ENCODE measurements at regions not wholly inside any gene's neighbourhood (a gene's known extent, or its start where the extent isn't known, plus 50 kb on each side); places are given as distances from the start of the nearest gene placed in this dataset.
"Not testable (repeated sequence)": the region's sequence is repeated elsewhere in the genome, so short reads cannot be mapped to it uniquely, and the experiment has no call there.

DNA sequence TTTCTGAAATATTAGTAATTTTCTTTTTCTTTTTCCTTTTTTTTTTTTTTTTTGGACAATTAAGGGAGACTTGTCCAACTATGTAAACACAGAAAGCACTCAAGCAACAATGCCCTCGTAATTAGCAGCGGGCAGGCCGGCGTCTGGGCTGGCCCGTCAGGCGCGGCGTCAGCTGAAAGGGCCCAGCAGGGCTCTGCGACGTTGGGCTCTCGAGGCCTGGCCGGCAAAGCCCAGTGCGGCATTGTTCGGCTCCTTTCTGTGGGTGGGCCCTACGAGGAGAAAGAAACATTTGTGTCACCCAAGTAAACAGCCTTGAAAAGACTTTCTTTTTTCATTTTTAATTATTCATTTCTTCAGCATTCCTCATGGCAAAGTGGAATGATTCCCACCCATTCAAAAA is 359.2 kb downstream of the TEX29 start:
- not testable (repeated sequence) for H3K4me2 ChIP-seq (ENCODE audit: low read length); H3K79me2 ChIP-seq (ENCODE audit: control insufficient read depth, low read length); H3K4me1 ChIP-seq (ENCODE audit: control insufficient read depth, low read length); H3F3A ChIP-seq (ENCODE audit: control insufficient read depth, insufficient read depth); H3K9me3 ChIP-seq (ENCODE audit: control insufficient read depth, insufficient read depth, low read length); H3K27me3 ChIP-seq (ENCODE audit: control insufficient read depth, low read length); H3K36me3 ChIP-seq (ENCODE audit: control insufficient read depth, low read length); H3K9me2 ChIP-seq (replicated peaks; ENCODE audit: control insufficient read depth, low read length); H3K27ac ChIP-seq (ENCODE audit: low read depth, low read length); H3K4me3 ChIP-seq (ENCODE audit: low read length); H4K20me1 ChIP-seq (ENCODE audit: control insufficient read depth, insufficient read depth, low read depth, low read length)

DNA sequence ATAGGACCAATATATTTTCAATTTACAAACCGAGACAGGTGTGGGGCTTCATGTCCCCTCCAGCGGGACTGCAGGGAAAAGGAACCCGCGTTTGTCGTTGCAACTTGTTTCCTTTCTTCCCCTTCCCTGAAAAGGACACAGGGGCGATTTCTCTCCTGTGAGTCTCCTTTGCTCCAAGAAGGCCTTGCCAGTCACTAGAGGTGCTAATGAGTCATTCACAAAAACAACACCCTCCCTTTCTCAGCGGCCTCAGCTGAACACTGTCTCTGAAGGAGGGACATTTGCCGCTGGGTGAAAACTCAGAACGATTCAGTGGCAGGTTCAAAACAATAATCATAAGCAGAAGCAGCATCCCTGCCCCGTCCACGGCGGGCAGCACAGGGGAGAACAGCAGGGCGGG is 359.7 kb downstream of the TEX29 start:
- not testable (repeated sequence) for H3K4me2 ChIP-seq (ENCODE audit: low read length); H3K9me3 ChIP-seq (ENCODE audit: control insufficient read depth, insufficient read depth, low read length); H3K79me2 ChIP-seq (ENCODE audit: control insufficient read depth, low read length); H3K9me2 ChIP-seq (replicated peaks; ENCODE audit: control insufficient read depth, low read length); H3K36me3 ChIP-seq (ENCODE audit: control insufficient read depth, low read length); H3K27me3 ChIP-seq (ENCODE audit: control insufficient read depth, low read length); H3K27ac ChIP-seq (ENCODE audit: low read depth, low read length); H4K20me1 ChIP-seq (ENCODE audit: control insufficient read depth, insufficient read depth, low read depth, low read length); H3K4me1 ChIP-seq (ENCODE audit: control insufficient read depth, low read length); H3K4me3 ChIP-seq (ENCODE audit: low read length); H3F3A ChIP-seq (ENCODE audit: control insufficient read depth, insufficient read depth)

DNA sequence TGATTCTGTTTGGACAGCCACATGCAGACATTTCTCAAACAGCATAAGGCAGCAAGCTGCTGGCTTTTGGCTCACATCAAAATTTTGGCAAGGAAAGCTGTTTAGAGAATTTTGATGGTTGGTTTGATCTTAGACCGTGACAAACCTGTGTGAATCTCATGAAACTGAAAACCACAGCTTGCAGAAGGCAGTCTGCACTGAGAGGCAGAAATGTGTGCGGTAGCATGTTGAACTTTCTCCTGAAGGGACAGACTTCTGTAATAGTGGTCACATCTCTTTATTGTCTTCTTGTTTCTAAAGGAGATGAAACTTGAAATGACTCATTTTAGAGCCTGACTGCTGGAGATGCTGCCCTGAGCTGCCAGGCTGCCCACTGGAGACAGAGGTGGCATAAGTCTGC is 371.6 kb downstream of the TEX29 start:
- H3K27me3 ChIP-seq (ENCODE audit: control insufficient read depth, low read length); H3K9me2 ChIP-seq (replicated peaks; ENCODE audit: control insufficient read depth, low read length); H3K4me1 ChIP-seq (ENCODE audit: control insufficient read depth, low read length); H3K36me3 ChIP-seq (ENCODE audit: control insufficient read depth, low read length); H4K20me1 ChIP-seq (ENCODE audit: control insufficient read depth, insufficient read depth, low read depth, low read length); H3K9me3 ChIP-seq (ENCODE audit: control insufficient read depth, insufficient read depth, low read length); H3K4me2 ChIP-seq (ENCODE audit: low read length); H3F3A ChIP-seq (ENCODE audit: control insufficient read depth, insufficient read depth); H3K79me2 ChIP-seq (ENCODE audit: control insufficient read depth, low read length); H3K4me3 ChIP-seq (ENCODE audit: low read length); H3K27ac ChIP-seq (ENCODE audit: low read depth, low read length): not testable (repeated sequence)

GRCh38 chr13:111696121-111696520 is 370.8 kb upstream of the SOX1 start:
- H3F3A ChIP-seq (ENCODE audit: control insufficient read depth, insufficient read depth); H3K4me3 ChIP-seq (ENCODE audit: low read length); H3K79me2 ChIP-seq (ENCODE audit: control insufficient read depth, low read length); H3K36me3 ChIP-seq (ENCODE audit: control insufficient read depth, low read length); H3K4me2 ChIP-seq (ENCODE audit: low read length); H3K27me3 ChIP-seq (ENCODE audit: control insufficient read depth, low read length); H3K9me3 ChIP-seq (ENCODE audit: control insufficient read depth, insufficient read depth, low read length); H3K27ac ChIP-seq (ENCODE audit: low read depth, low read length); H3K4me1 ChIP-seq (ENCODE audit: control insufficient read depth, low read length); H4K20me1 ChIP-seq (ENCODE audit: control insufficient read depth, insufficient read depth, low read depth, low read length); H3K9me2 ChIP-seq (replicated peaks; ENCODE audit: control insufficient read depth, low read length): not testable (repeated sequence)

DNA sequence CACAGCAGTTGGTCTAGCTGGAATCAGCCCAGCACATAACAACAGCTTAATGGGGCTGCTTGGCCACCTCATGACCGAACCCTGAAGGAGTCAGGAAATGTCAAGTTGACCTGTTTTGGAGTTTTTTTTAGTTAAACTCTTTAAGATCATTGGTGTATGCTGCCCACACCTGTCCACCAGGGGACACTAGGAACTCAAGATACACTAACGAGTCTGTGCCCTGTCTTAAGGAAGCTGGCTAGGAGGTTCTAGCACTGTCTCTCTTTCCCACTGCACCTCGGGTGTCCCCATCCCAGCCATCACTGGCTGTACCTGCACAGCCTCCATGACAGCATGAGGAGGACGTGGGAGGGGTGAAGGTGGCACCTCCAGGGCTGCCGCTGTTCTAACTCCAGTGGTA is 364.9 kb upstream of the SOX1 start:
- H3K27me3 ChIP-seq (ENCODE audit: control insufficient read depth, low read length); H3F3A ChIP-seq (ENCODE audit: control insufficient read depth, insufficient read depth); H3K27ac ChIP-seq (ENCODE audit: low read depth, low read length); H3K36me3 ChIP-seq (ENCODE audit: control insufficient read depth, low read length); H3K9me2 ChIP-seq (replicated peaks; ENCODE audit: control insufficient read depth, low read length); H3K79me2 ChIP-seq (ENCODE audit: control insufficient read depth, low read length); H3K4me2 ChIP-seq (ENCODE audit: low read length); H3K4me3 ChIP-seq (ENCODE audit: low read length); H3K4me1 ChIP-seq (ENCODE audit: control insufficient read depth, low read length); H4K20me1 ChIP-seq (ENCODE audit: control insufficient read depth, insufficient read depth, low read depth, low read length); H3K9me3 ChIP-seq (ENCODE audit: control insufficient read depth, insufficient read depth, low read length): not testable (repeated sequence)

All from DOHH2 (cell line).